BLaER1 treated with 17β-estradiol and CSF1 and Interleukin-3, amounts not matched to agents 10 nM and 100 nM (cell line): ENCODE measurements at regions not wholly inside any gene's neighbourhood (a gene's known extent, or its start where the extent isn't known, plus 50 kb on each side); places are given as distances from the start of the nearest gene placed in this dataset.

Experiments used
- H3K27ac ChIP-seq, 11 experiments: shearing (Covaris generic); formaldehyde crosslinking; 2 replicates each; pipeline ENCODE4 v1.8.1; 2022
- H3K27me3 ChIP-seq, 11 experiments: shearing (Covaris generic); formaldehyde crosslinking; 2 replicates each; pipeline ENCODE4 v1.8.1; 2022
- H3K36me3 ChIP-seq, 11 experiments: shearing (Covaris generic); formaldehyde crosslinking; 2 replicates each; pipeline ENCODE4 v1.8.1; 2022
- H3K4me1 ChIP-seq, 10 experiments: shearing (Covaris generic); formaldehyde crosslinking; 2 replicates each; pipeline ENCODE4 v1.8.1; 2022
- H3K4me2 ChIP-seq, 11 experiments: shearing (Covaris generic); formaldehyde crosslinking; 2 replicates each; pipeline ENCODE4 v1.8.1; 2022
- H3K4me3 ChIP-seq, 10 experiments: shearing (Covaris generic); formaldehyde crosslinking; 2 replicates each; pipeline ENCODE4 v1.8.1; 2022
- H3K9ac ChIP-seq, 11 experiments: shearing (Covaris generic); formaldehyde crosslinking; 2 replicates each; pipeline ENCODE4 v1.8.1; 2022
- H3K9me3 ChIP-seq, 11 experiments: shearing (Covaris generic); formaldehyde crosslinking; replicated peaks in 1 of 11; 2 replicates each; pipeline ENCODE4 v1.8.1; 2022
- H4K20me1 ChIP-seq, 11 experiments: shearing (Covaris generic); formaldehyde crosslinking; 2 replicates each; pipeline ENCODE4 v1.8.1; 2022
- Cebpa-rat ChIP-seq, 11 experiments: shearing (Covaris generic); IDR thresholded peaks; 2 replicates each; pipeline ENCODE4 v1.8.1; 2022

- no peaks in the 10 kb centered on the region for H3K36me3 ChIP-seq
- no peaks in the 10 kb centered on the region for H3K4me1 ChIP-seq
- H4K20me1 ChIP-seq, result no peaks in the 10 kb centered on the region
- no peak overlapping the region for H3K9ac ChIP-seq
- peaks cover 0 to 7% (median 0%) of the 10 kb centered on the region in 11 experiments; a peak in 3 of 22 replicates for H3K9me3 ChIP-seq
- H3K27me3 ChIP-seq, result peaks cover 0 to 41% (median 0%) of the 10 kb centered on the region in 11 experiments; a peak in 4 of 22 replicates
- H3K4me3 ChIP-seq, result no peak overlapping the region
- no peak for TF ChIP-seq Cebpa-rat (IDR thresholded peaks at IDR 0.05)
- H3K27ac ChIP-seq, result no peak overlapping the region
- no peak overlapping the region for H3K4me2 ChIP-seq
These were observed 85.6 kb downstream of the APTX start for GRCh38 chr9:32915802-32916201.

- Histone ChIP-seq H3K4me2 (no peak overlapping the region), H4K20me1 (no peaks in the 10 kb centered on the region), H3K36me3 (no peaks in the 10 kb centered on the region; a peak in 1 of 22 replicates), H3K4me3 (no peak overlapping the region), H3K9ac (no peak overlapping the region), H3K27ac (no peak overlapping the region), H3K9me3 (peaks cover 8 to 22% (median 12%) of the 10 kb centered on the region in 11 experiments; a peak in 21 of 22 replicates), H3K27me3 (peaks cover 0 to 27% (median 0%) of the 10 kb centered on the region in 11 experiments; a peak in 1 of 22 replicates), H3K4me1 (no peaks in the 10 kb centered on the region)
- TF ChIP-seq Cebpa-rat (IDR thresholded peaks at IDR 0.05), result no peak
These were observed 82.8 kb downstream of the APTX start for GRCh38 chr9:32918628-32919027.
